WTC11 (cell line): ENCODE measurements at regions not wholly inside any gene's neighbourhood (a gene's known extent, or its start where the extent isn't known, plus 50 kb on each side); places are given as distances from the start of the nearest gene placed in this dataset.

Experiments
- ATAC-seq: fragments of 200-7000 bp; cut with Tn5 transposase; 2 replicates; pipeline ENCODE4 v1.10.0; 2021; ENCODE audit warnings: mild to moderate bottlenecking, moderate library complexity
- CTCF ChIA-PET: fragments of 300-600 bp; sonication (Branson Sonifier 250); formaldehyde crosslinking; loops from one replicate; lab custom pipeline; 2021; ENCODE audit warnings: antibody characterized with exemption; lab: Charles Lee
- POLR2A ChIA-PET: fragments of 350-600 bp; sonication (Branson Sonifier 250); formaldehyde crosslinking; loops from one replicate; lab custom pipeline; 2021; ENCODE audit warnings: antibody characterized with exemption; lab: Charles Lee
- DNase-seq: peaks from one replicate; pipeline ENCODE4 v3.0.0; 2021; ENCODE audit warnings: low spot score
- H3K27ac Mint-ChIP-seq: 2 replicates; pipeline ENCODE4 v1.8.0; 2021; ENCODE audit warnings: mixed read lengths
- H3K27me3 Mint-ChIP-seq: 2 replicates; pipeline ENCODE4 v1.8.0; 2021; ENCODE audit warnings: low read depth, mild to moderate bottlenecking, moderate library complexity, mixed read lengths
- H3K36me3 Mint-ChIP-seq: 2 replicates; pipeline ENCODE4 v1.8.0; 2021; ENCODE audit warnings: mixed read lengths
- H3K4me1 Mint-ChIP-seq: 2 replicates; pipeline ENCODE4 v1.8.0; 2022; ENCODE audit warnings: mixed read lengths
- H3K4me3 Mint-ChIP-seq: 2 replicates; pipeline ENCODE4 v1.8.0; 2021; ENCODE audit warnings: mild to moderate bottlenecking, moderate library complexity, mixed read lengths
- H3K9me3 Mint-ChIP-seq: 2 replicates; pipeline ENCODE4 v1.8.0; 2021; ENCODE audit warnings: mixed read lengths
- ATF1 ChIP-seq: sonication (generic); formaldehyde crosslinking; IDR thresholded peaks from 2 replicates; pipeline ENCODE4 v1.8.1; 2023; ENCODE audit warnings: mild to moderate bottlenecking, moderate library complexity, missing genetic modification reagents
- CBFB ChIP-seq: sonication (generic); formaldehyde crosslinking; IDR thresholded peaks from 2 replicates; pipeline ENCODE4 v1.8.1; 2022; ENCODE audit warnings: mild to moderate bottlenecking, low read depth, missing genetic modification reagents
- EMX1 ChIP-seq: fragments of 250-450 bp; sonication (Bioruptor Pico); IDR thresholded peaks from 2 replicates; pipeline ENCODE4 v1.8.0; 2021; ENCODE audit warnings: mild to moderate bottlenecking
- FOXP1 ChIP-seq: sonication (generic); formaldehyde crosslinking; IDR thresholded peaks from 2 replicates; pipeline ENCODE4 v1.8.0; 2022; ENCODE audit warnings: missing genetic modification reagents, mild to moderate bottlenecking, moderate library complexity, borderline replicate concordance
- GABPB1 ChIP-seq: sonication (generic); formaldehyde crosslinking; IDR thresholded peaks from 2 replicates; pipeline ENCODE4 v1.8.1; 2023; ENCODE audit warnings: mild to moderate bottlenecking, missing genetic modification reagents
- JUN ChIP-seq: sonication (generic); formaldehyde crosslinking; IDR thresholded peaks from 2 replicates; pipeline ENCODE4 v1.8.0; 2023; ENCODE audit warnings: mild to moderate bottlenecking, missing genetic modification reagents
- NFE2L1 ChIP-seq: sonication (generic); formaldehyde crosslinking; IDR thresholded peaks from 2 replicates; pipeline ENCODE4 v1.8.1; 2023; ENCODE audit warnings: missing genetic modification reagents
- NR2C2 ChIP-seq: sonication (generic); formaldehyde crosslinking; IDR thresholded peaks from 2 replicates; pipeline ENCODE4 v1.8.0; 2022; ENCODE audit warnings: mild to moderate bottlenecking, missing genetic modification reagents
- RORB ChIP-seq: fragments of 250-450 bp; sonication (Bioruptor Pico); IDR thresholded peaks from 2 replicates; pipeline ENCODE4 v1.9.0; 2021; ENCODE audit warnings: mild to moderate bottlenecking
- SOX15 ChIP-seq: fragments of 250-450 bp; sonication (Bioruptor Pico); IDR thresholded peaks from 2 replicates; pipeline ENCODE4 v1.9.0; 2021; ENCODE audit warnings: mild to moderate bottlenecking
- ZNF219 ChIP-seq: sonication (generic); formaldehyde crosslinking; IDR thresholded peaks from 2 replicates; pipeline ENCODE4 v1.8.0; 2023; ENCODE audit warnings: missing genetic modification reagents, mild to moderate bottlenecking, borderline replicate concordance
- ZNF396 ChIP-seq: fragments of 250-450 bp; sonication (Bioruptor Pico); IDR thresholded peaks from 2 replicates; pipeline ENCODE4 v1.8.0; 2021; ENCODE audit warnings: mild to moderate bottlenecking, moderate library complexity, borderline replicate concordance
- ZNF416 ChIP-seq: fragments of 250-450 bp; sonication (Bioruptor Pico); IDR thresholded peaks from 2 replicates; pipeline ENCODE4 v1.9.0; 2021; ENCODE audit warnings: mild to moderate bottlenecking, inconsistent platforms
- TF ChIP-seq, protein P1 (sequence below): sonication (generic); formaldehyde crosslinking; IDR thresholded peaks from 2 replicates; pipeline ENCODE4 v1.8.1; 2022; ENCODE audit warnings: low read depth, missing genetic modification reagents, borderline replicate concordance
- TF ChIP-seq, protein P2 (sequence below): sonication (generic); formaldehyde crosslinking; IDR thresholded peaks from 2 replicates; pipeline ENCODE4 v1.8.0; 2022; ENCODE audit warnings: mild to moderate bottlenecking, missing genetic modification reagents
- TF ChIP-seq, protein P3 (sequence below): fragments of 250-450 bp; sonication (Bioruptor Pico); IDR thresholded peaks from 2 replicates; pipeline ENCODE4 v1.8.0; 2021; ENCODE audit warnings: mild to moderate bottlenecking
- TF ChIP-seq, protein P4 (sequence below): sonication (generic); formaldehyde crosslinking; IDR thresholded peaks from 2 replicates; pipeline ENCODE4 v1.8.1; 2023; ENCODE audit warnings: mild to moderate bottlenecking, missing genetic modification reagents, moderate library complexity
- TF ChIP-seq, protein P5 (sequence below): sonication (generic); formaldehyde crosslinking; IDR thresholded peaks from 2 replicates; pipeline ENCODE4 v1.8.0; 2022; ENCODE audit warnings: mild to moderate bottlenecking, missing genetic modification reagents
- TF ChIP-seq, protein P6 (sequence below): fragments of 250-450 bp; sonication (Bioruptor Pico); IDR thresholded peaks from 2 replicates; pipeline ENCODE4 v1.9.0; 2021; ENCODE audit warnings: mild to moderate bottlenecking, borderline replicate concordance

DNA sequence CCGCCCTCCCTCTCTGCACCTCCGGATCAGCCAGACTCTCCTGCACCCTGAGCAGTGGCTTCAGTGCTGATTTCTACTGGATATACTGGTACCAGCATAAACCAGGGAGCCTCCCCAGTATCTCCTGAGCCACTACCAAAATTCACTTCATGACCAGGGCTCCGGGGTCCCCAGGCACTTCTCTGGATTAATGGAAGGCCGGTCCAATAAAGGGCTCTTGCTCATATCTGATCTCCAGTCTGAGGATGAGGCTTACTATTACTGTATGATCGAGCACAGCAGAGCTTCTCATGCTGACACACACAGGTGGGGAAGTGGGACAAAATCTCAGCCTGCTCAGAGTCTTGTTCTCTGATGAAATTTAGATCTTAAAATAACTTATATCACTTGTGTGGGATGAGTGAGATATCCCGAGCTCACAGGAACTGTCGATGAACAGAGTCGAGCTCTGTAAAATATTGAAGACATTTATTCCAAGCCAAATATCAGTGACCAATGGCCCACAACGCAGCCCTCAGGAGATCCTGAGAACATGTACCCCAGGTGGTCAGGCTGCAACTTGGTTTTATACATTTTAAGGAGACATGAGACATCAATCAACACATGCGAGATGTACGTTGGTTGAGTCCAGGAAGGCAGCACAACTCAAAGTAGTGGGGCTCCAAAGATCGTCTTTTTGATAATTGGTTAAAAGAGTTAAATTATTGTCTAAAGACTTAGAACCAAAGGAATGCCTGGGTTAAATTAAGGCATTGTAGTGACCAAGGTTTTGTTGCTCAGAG is 93.0 kb upstream of the TOP3B start:
- Mint-ChIP-seq H3K27me3 (peaks cover 98% of the 10 kb centered on the region), H3K9me3 (no peaks in the 10 kb centered on the region), H3K36me3 (no peaks in the 10 kb centered on the region)
- DNase-seq: no peak
- no peak for ATAC-seq
- TF ChIP-seq, protein P1, sequence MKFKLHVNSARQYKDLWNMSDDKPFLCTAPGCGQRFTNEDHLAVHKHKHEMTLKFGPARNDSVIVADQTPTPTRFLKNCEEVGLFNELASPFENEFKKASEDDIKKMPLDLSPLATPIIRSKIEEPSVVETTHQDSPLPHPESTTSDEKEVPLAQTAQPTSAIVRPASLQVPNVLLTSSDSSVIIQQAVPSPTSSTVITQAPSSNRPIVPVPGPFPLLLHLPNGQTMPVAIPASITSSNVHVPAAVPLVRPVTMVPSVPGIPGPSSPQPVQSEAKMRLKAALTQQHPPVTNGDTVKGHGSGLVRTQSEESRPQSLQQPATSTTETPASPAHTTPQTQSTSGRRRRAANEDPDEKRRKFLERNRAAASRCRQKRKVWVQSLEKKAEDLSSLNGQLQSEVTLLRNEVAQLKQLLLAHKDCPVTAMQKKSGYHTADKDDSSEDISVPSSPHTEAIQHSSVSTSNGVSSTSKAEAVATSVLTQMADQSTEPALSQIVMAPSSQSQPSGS (CRISPR knock-in tag): no peak
- TF ChIP-seq ZNF416: no peak
- no peak for TF ChIP-seq FOXP1 (CRISPR knock-in tag)
- no peak for TF ChIP-seq RORB
- TF ChIP-seq ZNF219 (CRISPR knock-in tag): no peak
- TF ChIP-seq ZNF396: no peak
- TF ChIP-seq, protein P2, sequence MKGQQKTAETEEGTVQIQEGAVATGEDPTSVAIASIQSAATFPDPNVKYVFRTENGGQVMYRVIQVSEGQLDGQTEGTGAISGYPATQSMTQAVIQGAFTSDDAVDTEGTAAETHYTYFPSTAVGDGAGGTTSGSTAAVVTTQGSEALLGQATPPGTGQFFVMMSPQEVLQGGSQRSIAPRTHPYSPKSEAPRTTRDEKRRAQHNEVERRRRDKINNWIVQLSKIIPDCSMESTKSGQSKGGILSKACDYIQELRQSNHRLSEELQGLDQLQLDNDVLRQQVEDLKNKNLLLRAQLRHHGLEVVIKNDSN (CRISPR knock-in tag): no peak
- TF ChIP-seq NFE2L1 (CRISPR knock-in tag): no peak
- no peak for TF ChIP-seq JUN (CRISPR knock-in tag)
- TF ChIP-seq GABPB1: no peak
- TF ChIP-seq, protein P3, sequence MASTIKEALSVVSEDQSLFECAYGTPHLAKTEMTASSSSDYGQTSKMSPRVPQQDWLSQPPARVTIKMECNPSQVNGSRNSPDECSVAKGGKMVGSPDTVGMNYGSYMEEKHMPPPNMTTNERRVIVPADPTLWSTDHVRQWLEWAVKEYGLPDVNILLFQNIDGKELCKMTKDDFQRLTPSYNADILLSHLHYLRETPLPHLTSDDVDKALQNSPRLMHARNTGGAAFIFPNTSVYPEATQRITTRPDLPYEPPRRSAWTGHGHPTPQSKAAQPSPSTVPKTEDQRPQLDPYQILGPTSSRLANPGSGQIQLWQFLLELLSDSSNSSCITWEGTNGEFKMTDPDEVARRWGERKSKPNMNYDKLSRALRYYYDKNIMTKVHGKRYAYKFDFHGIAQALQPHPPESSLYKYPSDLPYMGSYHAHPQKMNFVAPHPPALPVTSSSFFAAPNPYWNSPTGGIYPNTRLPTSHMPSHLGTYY (CRISPR knock-in tag): no peak
- TF ChIP-seq, protein P4, sequence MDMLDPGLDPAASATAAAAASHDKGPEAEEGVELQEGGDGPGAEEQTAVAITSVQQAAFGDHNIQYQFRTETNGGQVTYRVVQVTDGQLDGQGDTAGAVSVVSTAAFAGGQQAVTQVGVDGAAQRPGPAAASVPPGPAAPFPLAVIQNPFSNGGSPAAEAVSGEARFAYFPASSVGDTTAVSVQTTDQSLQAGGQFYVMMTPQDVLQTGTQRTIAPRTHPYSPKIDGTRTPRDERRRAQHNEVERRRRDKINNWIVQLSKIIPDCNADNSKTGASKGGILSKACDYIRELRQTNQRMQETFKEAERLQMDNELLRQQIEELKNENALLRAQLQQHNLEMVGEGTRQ (CRISPR knock-in tag): no peak
- TF ChIP-seq ATF1 (CRISPR knock-in tag): no peak
- no peak for TF ChIP-seq NR2C2 (CRISPR knock-in tag)
- TF ChIP-seq CBFB: no peak
- no peak for TF ChIP-seq SOX15
- TF ChIP-seq, protein P5, sequence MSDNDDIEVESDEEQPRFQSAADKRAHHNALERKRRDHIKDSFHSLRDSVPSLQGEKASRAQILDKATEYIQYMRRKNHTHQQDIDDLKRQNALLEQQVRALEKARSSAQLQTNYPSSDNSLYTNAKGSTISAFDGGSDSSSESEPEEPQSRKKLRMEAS (CRISPR knock-in tag): no peak
- TF ChIP-seq, protein P6, sequence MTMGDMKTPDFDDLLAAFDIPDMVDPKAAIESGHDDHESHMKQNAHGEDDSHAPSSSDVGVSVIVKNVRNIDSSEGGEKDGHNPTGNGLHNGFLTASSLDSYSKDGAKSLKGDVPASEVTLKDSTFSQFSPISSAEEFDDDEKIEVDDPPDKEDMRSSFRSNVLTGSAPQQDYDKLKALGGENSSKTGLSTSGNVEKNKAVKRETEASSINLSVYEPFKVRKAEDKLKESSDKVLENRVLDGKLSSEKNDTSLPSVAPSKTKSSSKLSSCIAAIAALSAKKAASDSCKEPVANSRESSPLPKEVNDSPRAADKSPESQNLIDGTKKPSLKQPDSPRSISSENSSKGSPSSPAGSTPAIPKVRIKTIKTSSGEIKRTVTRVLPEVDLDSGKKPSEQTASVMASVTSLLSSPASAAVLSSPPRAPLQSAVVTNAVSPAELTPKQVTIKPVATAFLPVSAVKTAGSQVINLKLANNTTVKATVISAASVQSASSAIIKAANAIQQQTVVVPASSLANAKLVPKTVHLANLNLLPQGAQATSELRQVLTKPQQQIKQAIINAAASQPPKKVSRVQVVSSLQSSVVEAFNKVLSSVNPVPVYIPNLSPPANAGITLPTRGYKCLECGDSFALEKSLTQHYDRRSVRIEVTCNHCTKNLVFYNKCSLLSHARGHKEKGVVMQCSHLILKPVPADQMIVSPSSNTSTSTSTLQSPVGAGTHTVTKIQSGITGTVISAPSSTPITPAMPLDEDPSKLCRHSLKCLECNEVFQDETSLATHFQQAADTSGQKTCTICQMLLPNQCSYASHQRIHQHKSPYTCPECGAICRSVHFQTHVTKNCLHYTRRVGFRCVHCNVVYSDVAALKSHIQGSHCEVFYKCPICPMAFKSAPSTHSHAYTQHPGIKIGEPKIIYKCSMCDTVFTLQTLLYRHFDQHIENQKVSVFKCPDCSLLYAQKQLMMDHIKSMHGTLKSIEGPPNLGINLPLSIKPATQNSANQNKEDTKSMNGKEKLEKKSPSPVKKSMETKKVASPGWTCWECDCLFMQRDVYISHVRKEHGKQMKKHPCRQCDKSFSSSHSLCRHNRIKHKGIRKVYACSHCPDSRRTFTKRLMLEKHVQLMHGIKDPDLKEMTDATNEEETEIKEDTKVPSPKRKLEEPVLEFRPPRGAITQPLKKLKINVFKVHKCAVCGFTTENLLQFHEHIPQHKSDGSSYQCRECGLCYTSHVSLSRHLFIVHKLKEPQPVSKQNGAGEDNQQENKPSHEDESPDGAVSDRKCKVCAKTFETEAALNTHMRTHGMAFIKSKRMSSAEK (CRISPR knock-in tag): no peak
- no peak for TF ChIP-seq EMX1 (CRISPR knock-in tag)
- TF ChIP-seq, all 79 proteins: peak for 0
- ChIA-PET POLR2A (no interaction called here), CTCF (no interaction called here)
- Mint-ChIP-seq H3K27ac (no peak overlapping the region), H3K4me1 (no peaks in the 10 kb centered on the region), H3K4me3 (no peak overlapping the region)
